NAMALWA (cell line): ENCODE measurements at regions not wholly inside any gene's neighbourhood (a gene's known extent, or its start where the extent isn't known, plus 50 kb on each side); places are given as distances from the start of the nearest gene placed in this dataset.
"Not testable (repeated sequence)": the region's sequence is repeated elsewhere in the genome, so short reads cannot be mapped to it uniquely, and the experiment has no call there.

Source experiments
- DNase-seq: peaks from one replicate; pipeline ENCODE4 v3.0.0-alpha.2; 2015; ENCODE audit warnings: low spot score

GRCh38 chr16:76984196-76984595 lies 206.8 kb upstream of the MON1B start:
- DNase-seq = no peak

GRCh38 chr16:76985392-76986045 lies 205.5 kb upstream of the MON1B start:
- no peak for DNase-seq

GRCh38 chr16:76988526-76988925 lies 202.5 kb upstream of the MON1B start:
- DNase-seq = no peak

- no peak for DNase-seq
These were observed 188.3 kb upstream of the MON1B start for GRCh38 chr16:77002644-77003043.

- no peak for DNase-seq
These were observed 181.5 kb upstream of the MON1B start for GRCh38 chr16:77009453-77009852.

GRCh38 chr16:77014441-77014840 lies 176.5 kb upstream of the MON1B start:
- DNase-seq = no peak

GRCh38 chr16:77030600-77030999 lies 160.4 kb upstream of the MON1B start:
- no peak for DNase-seq

GRCh38 chr16:77033516-77033915 lies 157.5 kb upstream of the MON1B start:
- DNase-seq = no peak

GRCh38 chr16:77035361-77035760 lies 155.6 kb upstream of the MON1B start:
- DNase-seq = no peak

- DNase-seq = no peak
These were observed 153.2 kb upstream of the MON1B start for GRCh38 chr16:77037696-77038347.

GRCh38 chr16:77041468-77041867 lies 149.5 kb upstream of the MON1B start:
- DNase-seq = no peak

- DNase-seq = peak; percentile 74
These were observed 147.9 kb upstream of the MON1B start for GRCh38 chr16:77043076-77043475.

- no peak for DNase-seq
These were observed 144.8 kb upstream of the MON1B start for GRCh38 chr16:77046206-77046605.

GRCh38 chr16:77048085-77048484 lies 142.9 kb upstream of the MON1B start:
- no peak for DNase-seq

GRCh38 chr16:77049577-77049976 lies 141.4 kb upstream of the MON1B start:
- DNase-seq = no peak

GRCh38 chr16:77056597-77056996 lies 134.4 kb upstream of the MON1B start:
- not testable (repeated sequence) for DNase-seq

- peak; percentile 8 for DNase-seq
These were observed 133.7 kb upstream of the MON1B start for GRCh38 chr16:77057161-77057774.

GRCh38 chr16:77059446-77059845 lies 131.5 kb upstream of the MON1B start:
- DNase-seq = no peak

- DNase-seq = no peak
These were observed 130.4 kb upstream of the MON1B start for GRCh38 chr16:77060614-77061013.

- DNase-seq = no peak
These were observed 127.9 kb upstream of the MON1B start for GRCh38 chr16:77062878-77063675.

GRCh38 chr16:77063676-77064016 lies 127.3 kb upstream of the MON1B start:
- no peak for DNase-seq

- no peak for DNase-seq
These were observed 127.0 kb upstream of the MON1B start for GRCh38 chr16:77064037-77064436.
